Stromal cell of bone marrow (primary cell): ENCODE measurements at regions not wholly inside any gene's neighbourhood (a gene's known extent, or its start where the extent isn't known, plus 50 kb on each side); places are given as distances from the start of the nearest gene placed in this dataset.

Experiments
- DNase-seq: peaks from one replicate; pipeline ENCODE4 v3.0.0-alpha.2; 2012; ENCODE audit warnings: low read depth

- no peak for DNase-seq
These were observed 293.1 kb downstream of the CDCA7 start for GRCh38 chr2:173647681-173648311.

- DNase-seq, result no peak
These were observed 294.1 kb downstream of the CDCA7 start for GRCh38 chr2:173648816-173649215.

GRCh38 chr2:173649527-173650219, 295.0 kb downstream of the CDCA7 start:
- no peak for DNase-seq

- no peak for DNase-seq
These were observed 297.2 kb downstream of the CDCA7 start for GRCh38 chr2:173651891-173652290.

- DNase-seq, result peak; percentile 81
These were observed 297.6 kb downstream of the CDCA7 start for GRCh38 chr2:173652311-173652710.

GRCh38 chr2:173652767-173653431, 298.2 kb downstream of the CDCA7 start:
- peak; percentile 93 for DNase-seq

GRCh38 chr2:173653432-173653805, 298.7 kb downstream of the CDCA7 start:
- no peak for DNase-seq

- no peak for DNase-seq
These were observed 299.7 kb downstream of the CDCA7 start for GRCh38 chr2:173654161-173654895.

- no peak for DNase-seq
These were observed 300.2 kb downstream of the CDCA7 start for GRCh38 chr2:173654896-173655265.

GRCh38 chr2:173656086-173656485, 301.4 kb downstream of the CDCA7 start:
- DNase-seq, result no peak

- DNase-seq, result peak; percentile 85
These were observed 303.5 kb downstream of the CDCA7 start for GRCh38 chr2:173657996-173658717.

- DNase-seq, result no peak
These were observed 304.3 kb downstream of the CDCA7 start for GRCh38 chr2:173658946-173659371.

- DNase-seq, result no peak
These were observed 304.8 kb downstream of the CDCA7 start for GRCh38 chr2:173659509-173659908.

- no peak for DNase-seq
These were observed 303.6 kb downstream of the SP3 start for GRCh38 chr2:173661586-173661985.

GRCh38 chr2:173663353-173663752, 301.8 kb downstream of the SP3 start:
- DNase-seq, result no peak

- no peak for DNase-seq
These were observed 301.2 kb downstream of the SP3 start for GRCh38 chr2:173663835-173664512.

- no peak for DNase-seq
These were observed 300.7 kb downstream of the SP3 start for GRCh38 chr2:173664513-173664910.

GRCh38 chr2:173666171-173666888, 298.8 kb downstream of the SP3 start:
- no peak for DNase-seq

GRCh38 chr2:173667014-173667413, 298.2 kb downstream of the SP3 start:
- no peak for DNase-seq

GRCh38 chr2:173667415-173667814, 297.8 kb downstream of the SP3 start:
- DNase-seq, result no peak
